Activated naive CD8-positive, alpha-beta T cell (primary cell): ENCODE measurements at regions not wholly inside any gene's neighbourhood (a gene's known extent, or its start where the extent isn't known, plus 50 kb on each side); places are given as distances from the start of the nearest gene placed in this dataset.

ENCODE experiments used
- H3K27ac Mint-ChIP-seq: one replicate; pipeline ENCODE4 v1.8.0; 2021; ENCODE audit warnings: mixed read lengths
- H3K27me3 Mint-ChIP-seq: one replicate; pipeline ENCODE4 v1.8.0; 2021; ENCODE audit warnings: mixed read lengths
- H3K36me3 Mint-ChIP-seq: one replicate; pipeline ENCODE4 v1.8.0; 2021; ENCODE audit warnings: mixed read lengths
- H3K4me1 Mint-ChIP-seq: one replicate; pipeline ENCODE4 v1.8.0; 2021; ENCODE audit warnings: low read depth, mixed read lengths
- H3K4me3 Mint-ChIP-seq: one replicate; pipeline ENCODE4 v1.8.0; 2021; ENCODE audit warnings: mild to moderate bottlenecking, mixed read lengths
- H3K9me3 Mint-ChIP-seq: one replicate; pipeline ENCODE4 v1.8.0; 2021; ENCODE audit warnings: low read depth, mixed read lengths

GRCh38 chr2:59206361-59206760 lies 965.2 kb upstream of the FANCL start:
- H3K4me3 Mint-ChIP-seq = no peak overlapping the region
- H3K4me1 Mint-ChIP-seq = no peaks in the 10 kb centered on the region
- no peak overlapping the region for H3K27ac Mint-ChIP-seq
- no peaks in the 10 kb centered on the region for H3K27me3 Mint-ChIP-seq
- no peaks in the 10 kb centered on the region for H3K36me3 Mint-ChIP-seq
- no peaks in the 10 kb centered on the region for H3K9me3 Mint-ChIP-seq

GRCh38 chr2:59204040-59204439 lies 962.9 kb upstream of the FANCL start:
- Mint-ChIP-seq H3K27me3 (no peaks in the 10 kb centered on the region), H3K36me3 (no peaks in the 10 kb centered on the region)

GRCh38 chr2:59196491-59196890 lies 955.4 kb upstream of the FANCL start:
- Mint-ChIP-seq H3K4me3 (no peak overlapping the region), H3K9me3 (no peaks in the 10 kb centered on the region), H3K4me1 (no peaks in the 10 kb centered on the region), H3K27ac (no peak overlapping the region), H3K36me3 (no peaks in the 10 kb centered on the region), H3K27me3 (no peaks in the 10 kb centered on the region)

More at GRCh38 chr2:59204040-59204439, 962.9 kb upstream of the FANCL start:
- Mint-ChIP-seq H3K9me3 (no peaks in the 10 kb centered on the region), H3K27ac (no peak overlapping the region), H3K4me1 (no peaks in the 10 kb centered on the region), H3K4me3 (no peak overlapping the region)

- Mint-ChIP-seq H3K27me3 (no peaks in the 10 kb centered on the region), H3K4me1 (no peaks in the 10 kb centered on the region), H3K36me3 (no peaks in the 10 kb centered on the region), H3K27ac (no peak overlapping the region), H3K4me3 (no peak overlapping the region), H3K9me3 (no peaks in the 10 kb centered on the region)
Measured at GRCh38 chr2:59195851-59196250, 954.7 kb upstream of the FANCL start.

- Mint-ChIP-seq H3K9me3 (no peaks in the 10 kb centered on the region), H3K4me3 (no peak overlapping the region), H3K4me1 (no peaks in the 10 kb centered on the region), H3K36me3 (no peaks in the 10 kb centered on the region), H3K27ac (no peak overlapping the region), H3K27me3 (no peaks in the 10 kb centered on the region)
Measured at GRCh38 chr2:59191781-59192180, 950.7 kb upstream of the FANCL start.

GRCh38 chr2:59190518-59190917 lies 949.4 kb upstream of the FANCL start:
- no peaks in the 10 kb centered on the region for H3K9me3 Mint-ChIP-seq
- H3K27me3 Mint-ChIP-seq = no peaks in the 10 kb centered on the region
- no peak overlapping the region for H3K4me3 Mint-ChIP-seq
- no peak overlapping the region for H3K27ac Mint-ChIP-seq
- no peaks in the 10 kb centered on the region for H3K36me3 Mint-ChIP-seq
- H3K4me1 Mint-ChIP-seq = no peaks in the 10 kb centered on the region

- Mint-ChIP-seq H3K27ac (no peak overlapping the region), H3K27me3 (no peaks in the 10 kb centered on the region), H3K4me1 (no peaks in the 10 kb centered on the region), H3K4me3 (no peak overlapping the region), H3K9me3 (no peaks in the 10 kb centered on the region), H3K36me3 (no peaks in the 10 kb centered on the region)
Measured at GRCh38 chr2:59184276-59185020, 943.3 kb upstream of the FANCL start.

- Mint-ChIP-seq H3K9me3 (no peaks in the 10 kb centered on the region), H3K27ac (no peak overlapping the region), H3K36me3 (no peaks in the 10 kb centered on the region), H3K4me3 (no peak overlapping the region), H3K4me1 (no peaks in the 10 kb centered on the region), H3K27me3 (no peaks in the 10 kb centered on the region)
Measured at GRCh38 chr2:59183070-59183469, 941.9 kb upstream of the FANCL start.

GRCh38 chr2:59182249-59182648 lies 941.1 kb upstream of the FANCL start:
- Mint-ChIP-seq H3K36me3 (no peaks in the 10 kb centered on the region), H3K4me1 (no peaks in the 10 kb centered on the region), H3K27me3 (no peaks in the 10 kb centered on the region), H3K4me3 (no peak overlapping the region), H3K9me3 (no peaks in the 10 kb centered on the region), H3K27ac (no peak overlapping the region)

GRCh38 chr2:59181347-59181746 lies 940.2 kb upstream of the FANCL start:
- H3K27me3 Mint-ChIP-seq = no peaks in the 10 kb centered on the region
- no peak overlapping the region for H3K4me3 Mint-ChIP-seq
- H3K4me1 Mint-ChIP-seq = no peaks in the 10 kb centered on the region
- no peak overlapping the region for H3K27ac Mint-ChIP-seq
- no peaks in the 10 kb centered on the region for H3K9me3 Mint-ChIP-seq
- no peaks in the 10 kb centered on the region for H3K36me3 Mint-ChIP-seq

- H3K27ac Mint-ChIP-seq = no peak overlapping the region
- H3K4me3 Mint-ChIP-seq = no peak overlapping the region
- no peaks in the 10 kb centered on the region for H3K4me1 Mint-ChIP-seq
- H3K9me3 Mint-ChIP-seq = no peaks in the 10 kb centered on the region
- H3K27me3 Mint-ChIP-seq = no peaks in the 10 kb centered on the region
- H3K36me3 Mint-ChIP-seq = no peaks in the 10 kb centered on the region
Measured at GRCh38 chr2:59180621-59181020, 939.5 kb upstream of the FANCL start.

GRCh38 chr2:59180111-59180510 lies 939.0 kb upstream of the FANCL start:
- Mint-ChIP-seq H3K27me3 (no peaks in the 10 kb centered on the region), H3K27ac (no peak overlapping the region), H3K36me3 (no peaks in the 10 kb centered on the region), H3K4me3 (no peak overlapping the region), H3K9me3 (no peaks in the 10 kb centered on the region), H3K4me1 (no peaks in the 10 kb centered on the region)

GRCh38 chr2:59177748-59178147 lies 936.6 kb upstream of the FANCL start:
- Mint-ChIP-seq H3K36me3 (no peaks in the 10 kb centered on the region), H3K4me1 (no peaks in the 10 kb centered on the region), H3K27me3 (no peaks in the 10 kb centered on the region), H3K9me3 (no peaks in the 10 kb centered on the region), H3K4me3 (no peak overlapping the region), H3K27ac (no peak overlapping the region)

GRCh38 chr2:59176737-59177136 lies 935.6 kb upstream of the FANCL start:
- no peaks in the 10 kb centered on the region for H3K36me3 Mint-ChIP-seq
- H3K9me3 Mint-ChIP-seq = no peaks in the 10 kb centered on the region
- no peaks in the 10 kb centered on the region for H3K4me1 Mint-ChIP-seq
- H3K4me3 Mint-ChIP-seq = no peak overlapping the region
- no peaks in the 10 kb centered on the region for H3K27me3 Mint-ChIP-seq
- no peak overlapping the region for H3K27ac Mint-ChIP-seq

- Mint-ChIP-seq H3K4me3 (no peak overlapping the region), H3K27me3 (no peaks in the 10 kb centered on the region), H3K27ac (no peak overlapping the region), H3K9me3 (no peaks in the 10 kb centered on the region), H3K36me3 (no peaks in the 10 kb centered on the region), H3K4me1 (no peaks in the 10 kb centered on the region)
Measured at GRCh38 chr2:59174536-59175243, 933.6 kb upstream of the FANCL start.

GRCh38 chr2:59173325-59173724 lies 932.2 kb upstream of the FANCL start:
- H3K27me3 Mint-ChIP-seq = no peaks in the 10 kb centered on the region
- H3K36me3 Mint-ChIP-seq = no peaks in the 10 kb centered on the region
- H3K4me3 Mint-ChIP-seq = no peak overlapping the region
- H3K4me1 Mint-ChIP-seq = no peaks in the 10 kb centered on the region
- H3K9me3 Mint-ChIP-seq = no peaks in the 10 kb centered on the region
- no peak overlapping the region for H3K27ac Mint-ChIP-seq
